ENCODE measurements at regions not wholly inside any gene's neighbourhood (a gene's known extent, or its start where the extent isn't known, plus 50 kb on each side); places are given as distances from the start of the nearest gene placed in this dataset.

GRCh38 chr11:116414357-116414880, 358.4 kb downstream of the BUD13 start:
- H3K4me3 Mint-ChIP-seq = no peak overlapping the region
- H3K27me3 Mint-ChIP-seq = peaks cover under 1 to 20% of the 10 kb centered on the region in 2 donors
- ATAC-seq (no peak), DNase-seq (ENCODE audit: low spot score) (no peak)
- H3K9me3 Mint-ChIP-seq = no peaks in the 10 kb centered on the region
- no peaks in the 10 kb centered on the region for H3K36me3 Mint-ChIP-seq
- no peaks in the 10 kb centered on the region for H3K4me1 Mint-ChIP-seq (ENCODE audit: low read depth in 2 of 2)
- no peak overlapping the region for H3K27ac Mint-ChIP-seq

GRCh38 chr11:116413301-116414242, 359.2 kb downstream of the BUD13 start:
- H3K9me3 Mint-ChIP-seq = no peaks in the 10 kb centered on the region

GRCh38 chr11:116412118-116412889, 360.5 kb downstream of the BUD13 start:
- Mint-ChIP-seq H3K4me1 (ENCODE audit: low read depth in 2 of 2) (no peaks in the 10 kb centered on the region), H3K9me3 (no peaks in the 10 kb centered on the region), H3K27ac (no peak overlapping the region), H3K27me3 (peaks cover 0 to 18% of the 10 kb centered on the region in 2 donors), H3K36me3 (no peaks in the 10 kb centered on the region), H3K4me3 (no peak overlapping the region)
- no peak for ATAC-seq
- no peak for DNase-seq (ENCODE audit: low spot score)

More at GRCh38 chr11:116413301-116414242, 359.2 kb downstream of the BUD13 start:
- H3K27ac Mint-ChIP-seq = no peak overlapping the region
- no peak for ATAC-seq
- no peaks in the 10 kb centered on the region for H3K4me1 Mint-ChIP-seq (ENCODE audit: low read depth in 2 of 2)
- no peak overlapping the region for H3K4me3 Mint-ChIP-seq
- H3K36me3 Mint-ChIP-seq = no peaks in the 10 kb centered on the region
- H3K27me3 Mint-ChIP-seq = peaks cover 0 to 17% of the 10 kb centered on the region in 2 donors
- DNase-seq (ENCODE audit: low spot score) = no peak

GRCh38 chr11:116409238-116409637, 363.5 kb downstream of the BUD13 start:
- no peak overlapping the region for H3K4me3 Mint-ChIP-seq
- DNase-seq (ENCODE audit: low spot score) (no peak), ATAC-seq (no peak)
- H3K27ac Mint-ChIP-seq = no peak overlapping the region
- H3K9me3 Mint-ChIP-seq = no peaks in the 10 kb centered on the region
- H3K4me1 Mint-ChIP-seq (ENCODE audit: low read depth in 2 of 2) = no peaks in the 10 kb centered on the region
- no peaks in the 10 kb centered on the region for H3K36me3 Mint-ChIP-seq
- H3K27me3 Mint-ChIP-seq = peaks cover 7 to 18% of the 10 kb centered on the region in 2 donors

- peaks cover 7 to 15% of the 10 kb centered on the region in 2 donors for H3K27me3 Mint-ChIP-seq
- no peak for DNase-seq (ENCODE audit: low spot score)
- H3K4me3 Mint-ChIP-seq = no peak overlapping the region
- no peak for ATAC-seq
- H3K36me3 Mint-ChIP-seq = no peaks in the 10 kb centered on the region
- no peaks in the 10 kb centered on the region for H3K9me3 Mint-ChIP-seq
- no peak overlapping the region for H3K27ac Mint-ChIP-seq
- H3K4me1 Mint-ChIP-seq (ENCODE audit: low read depth in 2 of 2) = no peaks in the 10 kb centered on the region
Observed at GRCh38 chr11:116406042-116406441, 366.7 kb downstream of the BUD13 start.

GRCh38 chr11:116404462-116404798, 368.4 kb downstream of the BUD13 start:
- Mint-ChIP-seq H3K36me3 (no peaks in the 10 kb centered on the region), H3K27me3 (peaks cover 7 to 16% of the 10 kb centered on the region in 2 donors), H3K4me3 (no peak overlapping the region), H3K9me3 (no peaks in the 10 kb centered on the region), H3K4me1 (ENCODE audit: low read depth in 2 of 2) (no peaks in the 10 kb centered on the region), H3K27ac (no peak overlapping the region)
- DNase-seq (ENCODE audit: low spot score) (no peak), ATAC-seq (no peak)

GRCh38 chr11:116403794-116404461, 368.9 kb downstream of the BUD13 start:
- H3K4me3 Mint-ChIP-seq = no peak overlapping the region
- no peak overlapping the region for H3K27ac Mint-ChIP-seq
- ATAC-seq (no peak), DNase-seq (ENCODE audit: low spot score) (no peak)
- H3K4me1 Mint-ChIP-seq (ENCODE audit: low read depth in 2 of 2) = no peaks in the 10 kb centered on the region
- peaks cover 7 to 16% of the 10 kb centered on the region in 2 donors for H3K27me3 Mint-ChIP-seq
- no peaks in the 10 kb centered on the region for H3K9me3 Mint-ChIP-seq
- no peaks in the 10 kb centered on the region for H3K36me3 Mint-ChIP-seq

- Mint-ChIP-seq H3K4me3 (no peak overlapping the region), H3K36me3 (no peaks in the 10 kb centered on the region), H3K27ac (no peak overlapping the region), H3K27me3 (peaks cover 0 to 11% of the 10 kb centered on the region in 2 donors), H3K9me3 (no peaks in the 10 kb centered on the region), H3K4me1 (ENCODE audit: low read depth in 2 of 2) (no peaks in the 10 kb centered on the region)
- ATAC-seq (no peak), DNase-seq (ENCODE audit: low spot score) (no peak)
Observed at GRCh38 chr11:116400081-116400480, 372.7 kb downstream of the BUD13 start.

GRCh38 chr11:116397602-116398084, 375.1 kb downstream of the BUD13 start:
- Mint-ChIP-seq H3K27ac (no peak overlapping the region), H3K4me1 (ENCODE audit: low read depth in 2 of 2) (no peaks in the 10 kb centered on the region), H3K9me3 (no peaks in the 10 kb centered on the region), H3K4me3 (no peak overlapping the region), H3K27me3 (peaks cover 0 to 11% of the 10 kb centered on the region in 2 donors), H3K36me3 (no peaks in the 10 kb centered on the region)
- ATAC-seq (no peak), DNase-seq (ENCODE audit: low spot score) (no peak)

GRCh38 chr11:116396331-116396730, 376.5 kb downstream of the BUD13 start:
- Mint-ChIP-seq H3K36me3 (no peaks in the 10 kb centered on the region), H3K27ac (no peak overlapping the region), H3K9me3 (no peaks in the 10 kb centered on the region), H3K4me3 (no peak overlapping the region), H3K4me1 (ENCODE audit: low read depth in 2 of 2) (no peaks in the 10 kb centered on the region), H3K27me3 (peaks cover 4 to 7% of the 10 kb centered on the region in 2 donors)
- no peak for ATAC-seq
- DNase-seq (ENCODE audit: low spot score) = no peak

- ATAC-seq (no peak), DNase-seq (ENCODE audit: low spot score) (no peak)
- Mint-ChIP-seq H3K27me3 (peaks cover 6 to 7% of the 10 kb centered on the region in 2 donors), H3K4me1 (ENCODE audit: low read depth in 2 of 2) (no peaks in the 10 kb centered on the region), H3K9me3 (no peaks in the 10 kb centered on the region), H3K4me3 (no peak overlapping the region), H3K27ac (no peak overlapping the region), H3K36me3 (no peaks in the 10 kb centered on the region)
Observed at GRCh38 chr11:116394022-116394421, 378.8 kb downstream of the BUD13 start.

GRCh38 chr11:116390963-116391362, 381.8 kb downstream of the BUD13 start:
- DNase-seq (ENCODE audit: low spot score) (no peak), ATAC-seq (no peak)
- no peak overlapping the region for H3K27ac Mint-ChIP-seq
- H3K27me3 Mint-ChIP-seq = peaks cover 4 to 7% of the 10 kb centered on the region in 2 donors
- no peaks in the 10 kb centered on the region for H3K4me1 Mint-ChIP-seq (ENCODE audit: low read depth in 2 of 2)
- H3K4me3 Mint-ChIP-seq = no peak overlapping the region
- no peaks in the 10 kb centered on the region for H3K9me3 Mint-ChIP-seq
- H3K36me3 Mint-ChIP-seq = no peaks in the 10 kb centered on the region

- DNase-seq (ENCODE audit: low spot score) (no peak), ATAC-seq (no peak)
- Mint-ChIP-seq H3K36me3 (no peaks in the 10 kb centered on the region), H3K27me3 (peaks cover 6 to 9% of the 10 kb centered on the region in 2 donors), H3K27ac (no peak overlapping the region), H3K9me3 (no peaks in the 10 kb centered on the region), H3K4me1 (ENCODE audit: low read depth in 2 of 2) (no peaks in the 10 kb centered on the region), H3K4me3 (no peak overlapping the region)
Observed at GRCh38 chr11:116388146-116388545, 384.6 kb downstream of the BUD13 start.

Measured in natural killer cell treated with Interleukin-12 subunit alpha and Interleukin-12 subunit beta and Interleukin-15 and Interleukin-18, amount 100 ng/mL, for 72 hours (primary cell).